SK-N-MC (cell line): ENCODE measurements at regions not wholly inside any gene's neighbourhood (a gene's known extent, or its start where the extent isn't known, plus 50 kb on each side); places are given as distances from the start of the nearest gene placed in this dataset.

Source experiments
- EZH2 ChIP-seq: fragments of 200-600 bp; sonication (generic); IDR thresholded peaks from one replicate; pipeline ENCODE4 v1.6.1; 2017; ENCODE audit warnings: antibody characterized with exemption
- POLR2AphosphoS5 ChIP-seq: IDR thresholded peaks from 2 replicates; pipeline ENCODE4 v1.6.1; 2012; ENCODE audit warnings: mild to moderate bottlenecking, low read depth, low read length, borderline replicate concordance

DNA sequence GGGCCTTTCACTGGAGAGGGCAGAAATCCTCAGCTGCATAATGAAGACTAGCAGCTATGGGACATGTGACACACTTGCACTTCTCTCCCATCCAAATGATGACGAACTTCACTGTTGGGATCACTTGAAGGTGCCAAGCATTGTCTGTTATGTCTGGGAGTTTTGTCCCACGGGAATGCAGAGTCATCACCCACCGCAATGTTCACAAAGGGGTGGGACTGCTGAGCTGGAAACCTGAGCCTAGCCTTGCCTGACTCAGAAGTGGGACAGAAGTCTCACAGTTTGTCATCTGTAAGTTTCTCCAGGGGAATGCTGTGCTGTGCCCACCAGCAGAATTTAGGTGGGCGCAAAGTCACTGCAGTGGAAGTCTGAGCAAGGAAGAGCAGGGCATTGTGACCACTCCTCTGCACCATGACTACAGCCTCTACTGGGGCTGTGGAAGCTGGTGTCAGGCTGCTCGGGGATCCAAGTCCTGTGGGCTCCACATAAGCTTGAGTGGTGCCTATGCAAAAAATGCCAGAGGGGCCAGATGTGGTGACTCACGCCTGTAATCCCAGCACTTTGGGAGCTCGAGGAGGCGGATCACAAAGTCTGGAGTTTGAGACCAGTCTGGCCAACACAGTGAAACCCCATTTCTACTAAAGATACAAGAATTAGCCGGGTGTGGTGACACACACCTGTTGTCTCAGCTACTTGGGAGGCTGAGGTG, 472.0 kb upstream of the CNTNAP2 start:
- TF ChIP-seq EZH2 = no peak
- TF ChIP-seq POLR2AphosphoS5 = no peak
